ENCODE measurements at regions not wholly inside any gene's neighbourhood (a gene's known extent, or its start where the extent isn't known, plus 50 kb on each side); places are given as distances from the start of the nearest gene placed in this dataset.
"Not testable (repeated sequence)": the region's sequence is repeated elsewhere in the genome, so short reads cannot be mapped to it uniquely, and the experiment has no call there.

- FAIRE-seq (no peak), DNase-seq (ENCODE audit: low read depth, low spot score) (no peak)
- no peaks in the 10 kb centered on the region for H3K27me3 ChIP-seq (ENCODE audit: control insufficient read depth, extremely low read depth, insufficient read depth, low read length)
- H3K4me3 ChIP-seq (ENCODE audit: control insufficient read depth in 2 of 3, extremely low read depth in 1 of 3, insufficient read depth in 2 of 3, low read depth in 1 of 3, low read length in 3 of 3): no peak overlapping the region
- dilution Hi-C loops (cut with MboI; ENCODE audit: extremely low pct_ligation_motif_present, low sequenced_read_pairs): no loop called here
- H3K9me3 ChIP-seq (ENCODE audit: control insufficient read depth, low read depth, low read length): no peaks in the 10 kb centered on the region
- TF ChIP-seq EZH2 (IDR thresholded peaks at IDR 0.05; ENCODE audit: low read length): no peak
- TF ChIP-seq, protein P1, sequence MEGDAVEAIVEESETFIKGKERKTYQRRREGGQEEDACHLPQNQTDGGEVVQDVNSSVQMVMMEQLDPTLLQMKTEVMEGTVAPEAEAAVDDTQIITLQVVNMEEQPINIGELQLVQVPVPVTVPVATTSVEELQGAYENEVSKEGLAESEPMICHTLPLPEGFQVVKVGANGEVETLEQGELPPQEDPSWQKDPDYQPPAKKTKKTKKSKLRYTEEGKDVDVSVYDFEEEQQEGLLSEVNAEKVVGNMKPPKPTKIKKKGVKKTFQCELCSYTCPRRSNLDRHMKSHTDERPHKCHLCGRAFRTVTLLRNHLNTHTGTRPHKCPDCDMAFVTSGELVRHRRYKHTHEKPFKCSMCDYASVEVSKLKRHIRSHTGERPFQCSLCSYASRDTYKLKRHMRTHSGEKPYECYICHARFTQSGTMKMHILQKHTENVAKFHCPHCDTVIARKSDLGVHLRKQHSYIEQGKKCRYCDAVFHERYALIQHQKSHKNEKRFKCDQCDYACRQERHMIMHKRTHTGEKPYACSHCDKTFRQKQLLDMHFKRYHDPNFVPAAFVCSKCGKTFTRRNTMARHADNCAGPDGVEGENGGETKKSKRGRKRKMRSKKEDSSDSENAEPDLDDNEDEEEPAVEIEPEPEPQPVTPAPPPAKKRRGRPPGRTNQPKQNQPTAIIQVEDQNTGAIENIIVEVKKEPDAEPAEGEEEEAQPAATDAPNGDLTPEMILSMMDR (optimal IDR thresholded peaks at IDR 0.05 in 1 of 3, IDR thresholded peaks at IDR 0.05 in 1 of 3, conservative IDR thresholded peaks at IDR 0.05 in 1 of 3; ENCODE audit: extremely low read depth in 1 of 3, insufficient read depth in 2 of 3, low read length in 3 of 3): no peak
- H4K20me1 ChIP-seq (ENCODE audit: control insufficient read depth, extremely low read depth, insufficient read depth, low read length): no peaks in the 10 kb centered on the region
- no peak overlapping the region for H3K4me2 ChIP-seq (ENCODE audit: control insufficient read depth, extremely low read depth, insufficient read depth, low read depth, low read length)
- H3K27ac ChIP-seq (ENCODE audit: control insufficient read depth, insufficient read depth, low read length): no peak overlapping the region
- no peaks in the 10 kb centered on the region for H3K36me3 ChIP-seq (ENCODE audit: control insufficient read depth in 2 of 2, extremely low read depth in 1 of 2, insufficient read depth in 2 of 2, low read length in 2 of 2)
- H3K9me1 ChIP-seq (ENCODE audit: control insufficient read depth, extremely low read depth, insufficient read depth, low read length): no peaks in the 10 kb centered on the region
- H3K9ac ChIP-seq (ENCODE audit: control insufficient read depth, extremely low read depth, insufficient read depth, low read length): no peak overlapping the region
- H3K79me2 ChIP-seq (ENCODE audit: control insufficient read depth, insufficient read depth, low read length): no peaks in the 10 kb centered on the region
- no peaks in the 10 kb centered on the region for H3K4me1 ChIP-seq (ENCODE audit: control insufficient read depth, extremely low read depth, insufficient read depth, low read length)
- H2AFZ ChIP-seq (ENCODE audit: control insufficient read depth, low read length): no peak overlapping the region
These were observed 63.7 kb upstream of the CYRIA start for GRCh38 chr2:16729335-16729734.

GRCh38 chr2:16728351-16729136 is 62.9 kb upstream of the CYRIA start:
- dilution Hi-C loops (cut with MboI; ENCODE audit: extremely low pct_ligation_motif_present, low sequenced_read_pairs): no loop called here
- no peak for FAIRE-seq

DNA sequence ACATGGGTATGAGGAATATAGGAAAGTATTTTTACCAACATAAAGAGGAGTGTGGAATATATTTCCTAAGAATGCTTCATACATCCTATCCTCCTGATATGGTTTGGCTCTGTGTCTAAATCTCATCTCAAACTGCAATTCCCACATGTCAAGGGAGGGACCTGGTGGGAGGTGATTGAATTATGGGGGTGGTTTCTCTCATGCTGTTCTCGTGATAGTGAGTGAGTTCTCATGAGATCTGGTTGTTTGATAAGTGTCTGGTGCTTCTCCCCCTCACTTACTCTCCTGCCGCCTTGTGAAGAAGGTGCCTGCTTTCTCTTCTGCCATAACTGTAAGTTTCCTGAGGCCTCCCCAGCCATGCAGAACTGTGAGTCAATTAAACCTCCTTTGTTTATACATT is 62.2 kb upstream of the CYRIA start:
- FAIRE-seq; dilution Hi-C loops (cut with MboI; ENCODE audit: extremely low pct_ligation_motif_present, low sequenced_read_pairs); H3K36me3 ChIP-seq (ENCODE audit: control insufficient read depth in 2 of 2, extremely low read depth in 1 of 2, insufficient read depth in 2 of 2, low read length in 2 of 2); H3K9me3 ChIP-seq (ENCODE audit: control insufficient read depth, low read depth, low read length); H4K20me1 ChIP-seq (ENCODE audit: control insufficient read depth, extremely low read depth, insufficient read depth, low read length); H3K4me1 ChIP-seq (ENCODE audit: control insufficient read depth, extremely low read depth, insufficient read depth, low read length); H3K4me3 ChIP-seq (ENCODE audit: control insufficient read depth in 2 of 3, extremely low read depth in 1 of 3, insufficient read depth in 2 of 3, low read depth in 1 of 3, low read length in 3 of 3); H3K4me2 ChIP-seq (ENCODE audit: control insufficient read depth, extremely low read depth, insufficient read depth, low read depth, low read length); H3K9ac ChIP-seq (ENCODE audit: control insufficient read depth, extremely low read depth, insufficient read depth, low read length); H3K79me2 ChIP-seq (ENCODE audit: control insufficient read depth, insufficient read depth, low read length); H3K27me3 ChIP-seq (ENCODE audit: control insufficient read depth, extremely low read depth, insufficient read depth, low read length); H3K9me1 ChIP-seq (ENCODE audit: control insufficient read depth, extremely low read depth, insufficient read depth, low read length); DNase-seq (ENCODE audit: low read depth, low spot score); H2AFZ ChIP-seq (ENCODE audit: control insufficient read depth, low read length); H3K27ac ChIP-seq (ENCODE audit: control insufficient read depth, insufficient read depth, low read length): not testable (repeated sequence)

More at GRCh38 chr2:16728351-16729136, 62.9 kb upstream of the CYRIA start:
- Histone ChIP-seq H3K36me3 (ENCODE audit: control insufficient read depth in 2 of 2, extremely low read depth in 1 of 2, insufficient read depth in 2 of 2, low read length in 2 of 2) (no peaks in the 10 kb centered on the region), H3K9ac (ENCODE audit: control insufficient read depth, extremely low read depth, insufficient read depth, low read length) (no peak overlapping the region), H3K27me3 (ENCODE audit: control insufficient read depth, extremely low read depth, insufficient read depth, low read length) (no peaks in the 10 kb centered on the region), H3K9me1 (ENCODE audit: control insufficient read depth, extremely low read depth, insufficient read depth, low read length) (no peaks in the 10 kb centered on the region), H2AFZ (ENCODE audit: control insufficient read depth, low read length) (no peak overlapping the region), H3K9me3 (ENCODE audit: control insufficient read depth, low read depth, low read length) (no peaks in the 10 kb centered on the region), H3K4me2 (ENCODE audit: control insufficient read depth, extremely low read depth, insufficient read depth, low read depth, low read length) (no peak overlapping the region), H3K4me3 (ENCODE audit: control insufficient read depth in 2 of 3, extremely low read depth in 1 of 3, insufficient read depth in 2 of 3, low read depth in 1 of 3, low read length in 3 of 3) (no peak overlapping the region), H3K4me1 (ENCODE audit: control insufficient read depth, extremely low read depth, insufficient read depth, low read length) (no peaks in the 10 kb centered on the region), H3K27ac (ENCODE audit: control insufficient read depth, insufficient read depth, low read length) (no peak overlapping the region), H3K79me2 (ENCODE audit: control insufficient read depth, insufficient read depth, low read length) (no peaks in the 10 kb centered on the region), H4K20me1 (ENCODE audit: control insufficient read depth, extremely low read depth, insufficient read depth, low read length) (no peaks in the 10 kb centered on the region)
- TF ChIP-seq, protein P1 (optimal IDR thresholded peaks at IDR 0.05 in 1 of 3, IDR thresholded peaks at IDR 0.05 in 1 of 3, conservative IDR thresholded peaks at IDR 0.05 in 1 of 3; ENCODE audit: extremely low read depth in 1 of 3, insufficient read depth in 2 of 3, low read length in 3 of 3): no peak
- no peak for TF ChIP-seq EZH2 (IDR thresholded peaks at IDR 0.05; ENCODE audit: low read length)
- DNase-seq (ENCODE audit: low read depth, low spot score): no peak
